NCI-H1092 (cell line): ENCODE measurements at regions not wholly inside any gene's neighbourhood (a gene's known extent, or its start where the extent isn't known, plus 50 kb on each side); places are given as distances from the start of the nearest gene placed in this dataset.
"Not testable (repeated sequence)": the region's sequence is repeated elsewhere in the genome, so short reads cannot be mapped to it uniquely, and the experiment has no call there.

Experiments
- DNase-seq: peaks from one replicate; lab custom pipeline; 2025; lab: John Stamatoyannopoulos, UW

- no peak for DNase-seq
These were observed 251.8 kb downstream of the HAPSTR1 start for GRCh38 chr16:9343276-9343675.

GRCh38 chr16:9344508-9344907, 253.1 kb downstream of the HAPSTR1 start:
- DNase-seq = no peak

GRCh38 chr16:9345046-9345445, 253.6 kb downstream of the HAPSTR1 start:
- no peak for DNase-seq

GRCh38 chr16:9345880-9346279, 254.4 kb downstream of the HAPSTR1 start:
- no peak for DNase-seq

GRCh38 chr16:9348912-9349311, 257.5 kb downstream of the HAPSTR1 start:
- no peak for DNase-seq

GRCh38 chr16:9349373-9349960, 258.0 kb downstream of the HAPSTR1 start:
- not testable (repeated sequence) for DNase-seq

GRCh38 chr16:9350119-9350799, 258.8 kb downstream of the HAPSTR1 start:
- DNase-seq = not testable (repeated sequence)

- DNase-seq = no peak
These were observed 260.0 kb downstream of the HAPSTR1 start for GRCh38 chr16:9351440-9351839.

GRCh38 chr16:9351841-9352434, 260.5 kb downstream of the HAPSTR1 start:
- DNase-seq = no peak

GRCh38 chr16:9357829-9358228, 266.4 kb downstream of the HAPSTR1 start:
- no peak for DNase-seq

GRCh38 chr16:9360075-9360474, 268.6 kb downstream of the HAPSTR1 start:
- DNase-seq = no peak

GRCh38 chr16:9362050-9362449, 270.6 kb downstream of the HAPSTR1 start:
- no peak for DNase-seq

GRCh38 chr16:9362604-9363003, 271.2 kb downstream of the HAPSTR1 start:
- DNase-seq = no peak

GRCh38 chr16:9363520-9363919, 272.1 kb downstream of the HAPSTR1 start:
- no peak for DNase-seq

- no peak for DNase-seq
These were observed 273.4 kb downstream of the HAPSTR1 start for GRCh38 chr16:9364721-9365369.

GRCh38 chr16:9365370-9365728, 273.9 kb downstream of the HAPSTR1 start:
- DNase-seq = no peak

GRCh38 chr16:9366048-9366969, 274.9 kb downstream of the HAPSTR1 start:
- DNase-seq = no peak

- no peak for DNase-seq
These were observed 278.6 kb downstream of the HAPSTR1 start for GRCh38 chr16:9370061-9370491.

- no peak for DNase-seq
These were observed 280.4 kb downstream of the HAPSTR1 start for GRCh38 chr16:9371713-9372448.

- DNase-seq = no peak
These were observed 281.8 kb downstream of the HAPSTR1 start for GRCh38 chr16:9372934-9373890.
